ENCODE measurements at regions not wholly inside any gene's neighbourhood (a gene's known extent, or its start where the extent isn't known, plus 50 kb on each side); places are given as distances from the start of the nearest gene placed in this dataset.
"Not testable (repeated sequence)": the region's sequence is repeated elsewhere in the genome, so short reads cannot be mapped to it uniquely, and the experiment has no call there.

DNA sequence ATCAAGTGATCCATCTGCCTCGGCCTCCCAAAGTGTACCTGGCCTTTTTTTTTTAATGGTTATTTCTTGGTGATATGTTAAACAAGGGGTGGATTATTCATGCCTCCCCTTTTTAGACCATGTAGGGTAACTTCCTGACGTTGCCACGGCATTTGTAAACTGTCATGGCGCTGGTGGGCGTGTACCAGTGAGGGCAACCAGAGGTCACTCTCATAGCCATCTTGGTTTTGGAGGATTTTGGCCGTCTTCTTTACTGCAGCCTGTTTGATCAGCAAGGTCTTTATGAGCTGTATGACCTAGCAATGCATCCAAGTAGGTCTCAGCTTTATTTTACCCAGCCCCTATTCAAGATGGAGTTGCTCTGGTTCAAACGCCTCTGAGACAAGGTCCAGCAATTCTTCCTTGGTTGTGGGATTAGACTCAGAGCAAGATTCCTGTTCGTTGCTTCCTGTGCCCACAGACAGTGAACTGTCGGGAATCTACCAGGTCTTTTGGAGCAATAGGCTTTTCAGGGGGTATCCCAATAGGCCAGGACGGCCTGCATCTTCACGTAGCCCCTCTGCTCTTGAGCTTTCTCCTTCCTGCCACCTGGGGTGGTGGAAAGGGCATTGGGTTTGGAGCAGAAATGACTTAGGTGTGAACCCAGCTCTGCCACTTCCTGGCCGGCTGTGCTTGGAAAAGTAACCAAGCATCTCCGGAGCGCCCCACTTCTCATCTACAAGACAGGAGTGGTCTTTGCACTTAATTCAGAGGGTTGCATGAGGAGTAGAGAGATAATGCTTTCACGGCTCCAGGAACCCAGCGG, 52.9 kb upstream of the SEC14L1 start:
- H3K27me3 ChIP-seq (ENCODE audit: control insufficient read depth, insufficient read depth, low read length): no peaks in the 10 kb centered on the region
- no peak overlapping the region for H3K9ac ChIP-seq (ENCODE audit: low read length)
- H3K36me3 ChIP-seq (ENCODE audit: control insufficient read depth, insufficient read depth, low read length): peaks cover 25% of the 10 kb centered on the region
- H3K9me3 ChIP-seq (ENCODE audit: control insufficient read depth, insufficient read depth, low read depth, low read length): no peaks in the 10 kb centered on the region
- H3K27ac ChIP-seq (ENCODE audit: low read depth, low read length): no peak overlapping the region
- H3K4me3 ChIP-seq (ENCODE audit: low read depth, low read length): peak overlapping the region; percentile 84
- peaks cover 13% of the 10 kb centered on the region for H3K4me1 ChIP-seq (ENCODE audit: control insufficient read depth, insufficient read depth, low read length)

DNA sequence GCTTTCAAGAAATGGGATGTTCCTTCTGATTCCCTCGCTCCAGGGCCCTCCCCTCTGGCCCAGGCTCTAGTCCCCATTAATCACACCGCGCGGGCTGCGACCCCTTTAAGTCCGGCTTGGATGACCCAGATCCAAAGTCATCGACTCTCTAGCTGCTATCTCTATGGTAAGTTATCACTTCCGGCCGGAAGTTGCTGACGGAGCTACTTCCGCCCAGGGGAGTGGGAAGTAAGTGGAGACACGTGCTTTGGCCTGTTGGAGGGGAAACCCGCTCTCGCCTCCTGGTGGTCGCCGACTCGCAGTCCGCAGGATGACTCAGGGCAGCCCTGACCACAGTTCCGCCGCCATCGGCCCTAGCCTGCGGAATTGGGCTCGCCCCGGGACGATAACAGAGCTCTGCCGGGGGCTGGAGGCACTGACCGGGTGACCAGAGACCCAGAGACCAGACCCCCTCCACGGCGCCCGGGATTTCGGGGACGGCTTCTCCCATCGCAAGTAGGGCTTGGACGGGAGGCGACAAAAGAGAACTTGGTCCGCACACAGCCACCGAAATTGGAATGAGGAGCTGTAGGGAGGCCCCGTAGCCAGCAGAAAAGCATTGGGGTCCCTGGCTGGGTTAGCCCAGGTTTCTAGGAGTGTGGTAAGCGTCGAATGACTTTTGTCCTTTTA, 52.2 kb upstream of the SEC14L1 start:
- peaks cover 33% of the 10 kb centered on the region for H3K36me3 ChIP-seq (ENCODE audit: control insufficient read depth, insufficient read depth, low read length)
- H3K9ac ChIP-seq (ENCODE audit: low read length): peak overlapping the region; percentile 95
- H3K4me1 ChIP-seq (ENCODE audit: control insufficient read depth, insufficient read depth, low read length): peaks cover 13% of the 10 kb centered on the region
- H3K27ac ChIP-seq (ENCODE audit: low read depth, low read length): peak overlapping the region; percentile 86
- H3K4me3 ChIP-seq (ENCODE audit: low read depth, low read length): peak overlapping the region; percentile 84
- H3K9me3 ChIP-seq (ENCODE audit: control insufficient read depth, insufficient read depth, low read depth, low read length): no peaks in the 10 kb centered on the region
- H3K27me3 ChIP-seq (ENCODE audit: control insufficient read depth, insufficient read depth, low read length): no peaks in the 10 kb centered on the region

DNA sequence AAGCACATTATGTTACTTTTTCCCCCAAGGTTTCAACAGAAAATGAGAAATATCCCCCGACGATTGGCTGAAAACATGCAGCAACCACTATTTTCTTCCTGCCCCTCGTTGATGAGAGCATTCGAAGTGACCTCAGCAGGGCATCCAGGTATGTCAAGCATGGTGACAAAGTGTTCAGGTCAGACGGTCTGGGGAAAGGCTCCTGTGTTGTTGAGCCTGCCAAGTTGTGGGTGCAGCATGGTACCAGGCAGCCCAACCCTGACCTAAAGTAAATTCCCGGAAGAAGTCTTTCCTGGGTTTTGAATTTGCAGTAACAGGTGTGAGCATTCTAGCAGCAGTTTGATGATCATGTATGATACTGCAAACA, 51.7 kb upstream of the SEC14L1 start:
- Histone ChIP-seq H3K27me3 (ENCODE audit: control insufficient read depth, insufficient read depth, low read length) (no peaks in the 10 kb centered on the region), H3K27ac (ENCODE audit: low read depth, low read length) (peak overlapping the region; percentile 86), H3K9me3 (ENCODE audit: control insufficient read depth, insufficient read depth, low read depth, low read length) (no peaks in the 10 kb centered on the region), H3K9ac (ENCODE audit: low read length) (peak overlapping the region; percentile 95), H3K4me1 (ENCODE audit: control insufficient read depth, insufficient read depth, low read length) (peaks cover 13% of the 10 kb centered on the region), H3K36me3 (ENCODE audit: control insufficient read depth, insufficient read depth, low read length) (peaks cover 38% of the 10 kb centered on the region), H3K4me3 (ENCODE audit: low read depth, low read length) (peak overlapping the region; percentile 84)

DNA sequence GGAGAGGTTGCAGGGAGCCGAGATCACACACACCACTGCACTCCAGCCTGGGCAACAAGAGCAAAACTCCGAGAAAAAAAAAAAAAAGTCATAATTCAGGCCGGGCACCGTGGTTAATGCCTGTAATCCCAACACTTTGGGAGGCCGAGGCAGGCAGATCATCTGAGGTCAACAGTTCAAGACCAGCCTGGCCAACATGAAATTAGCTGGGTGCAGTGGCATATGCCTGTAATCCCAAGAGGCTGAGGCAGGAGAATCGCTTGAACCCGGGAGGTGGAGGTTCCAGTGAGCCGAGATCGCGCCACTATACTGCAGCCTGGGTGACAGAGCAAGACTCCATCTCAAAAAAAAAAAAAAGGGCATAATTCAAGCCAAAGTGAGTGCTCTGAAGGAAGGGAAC, 50.8 kb upstream of the SEC14L1 start:
- not testable (repeated sequence) for H3K9ac ChIP-seq (ENCODE audit: low read length); H3K9me3 ChIP-seq (ENCODE audit: control insufficient read depth, insufficient read depth, low read depth, low read length); H3K27me3 ChIP-seq (ENCODE audit: control insufficient read depth, insufficient read depth, low read length); H3K27ac ChIP-seq (ENCODE audit: low read depth, low read length); H3K4me3 ChIP-seq (ENCODE audit: low read depth, low read length)
- Histone ChIP-seq H3K4me1 (ENCODE audit: control insufficient read depth, insufficient read depth, low read length) (peaks cover 13% of the 10 kb centered on the region), H3K36me3 (ENCODE audit: control insufficient read depth, insufficient read depth, low read length) (peaks cover 46% of the 10 kb centered on the region)

DNA sequence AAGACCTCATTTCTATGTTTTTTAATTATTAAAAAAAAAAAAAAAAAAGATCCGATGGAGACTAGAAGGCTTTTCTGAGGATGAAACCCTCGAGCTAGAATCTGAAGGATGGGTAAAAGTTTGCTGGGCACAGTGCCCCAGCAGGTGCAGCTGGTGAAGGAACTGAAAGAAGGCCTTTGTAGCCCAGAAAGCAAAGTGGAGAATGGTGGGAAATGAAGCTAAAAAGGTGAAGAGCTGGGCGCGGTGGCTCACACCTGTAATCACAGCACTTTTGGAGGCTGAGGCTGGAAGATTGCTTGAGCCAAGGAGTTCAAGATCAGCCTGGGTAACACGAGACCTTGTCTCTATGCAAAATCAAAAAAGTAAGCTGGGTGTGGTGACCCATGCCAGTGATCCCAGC, 50.3 kb upstream of the SEC14L1 start:
- Histone ChIP-seq H3K9ac (ENCODE audit: low read length) (no peak overlapping the region), H3K27me3 (ENCODE audit: control insufficient read depth, insufficient read depth, low read length) (no peaks in the 10 kb centered on the region), H3K36me3 (ENCODE audit: control insufficient read depth, insufficient read depth, low read length) (peaks cover 51% of the 10 kb centered on the region), H3K9me3 (ENCODE audit: control insufficient read depth, insufficient read depth, low read depth, low read length) (no peaks in the 10 kb centered on the region), H3K4me1 (ENCODE audit: control insufficient read depth, insufficient read depth, low read length) (peaks cover 13% of the 10 kb centered on the region), H3K4me3 (ENCODE audit: low read depth, low read length) (no peak overlapping the region), H3K27ac (ENCODE audit: low read depth, low read length) (no peak overlapping the region)

Data from HUES6 (cell line).